ENCODE measurements at regions not wholly inside any gene's neighbourhood (a gene's known extent, or its start where the extent isn't known, plus 50 kb on each side); places are given as distances from the start of the nearest gene placed in this dataset.

DNA sequence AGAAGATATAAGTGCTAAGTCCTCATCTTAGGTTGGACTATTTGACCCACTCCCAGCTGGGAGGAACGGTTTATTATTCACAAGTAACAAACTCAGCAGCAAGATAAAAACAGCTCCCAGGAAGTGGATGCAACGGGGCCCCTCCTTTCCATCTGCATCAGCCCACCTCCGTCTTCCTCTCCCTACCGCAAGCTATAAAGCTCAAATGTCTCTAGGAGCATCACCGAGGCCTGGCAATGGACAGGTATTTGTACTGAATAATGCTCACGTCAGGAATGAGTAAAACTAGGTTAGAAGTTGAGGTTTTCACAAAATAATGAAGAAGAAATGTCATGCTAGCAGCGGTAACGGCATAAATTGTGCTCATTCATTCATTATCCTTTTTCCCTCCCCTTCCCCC, 408.7 kb upstream of the PSMD7 start:
- no peak for DNase-seq (ENCODE audit: low read depth, low spot score)

DNA sequence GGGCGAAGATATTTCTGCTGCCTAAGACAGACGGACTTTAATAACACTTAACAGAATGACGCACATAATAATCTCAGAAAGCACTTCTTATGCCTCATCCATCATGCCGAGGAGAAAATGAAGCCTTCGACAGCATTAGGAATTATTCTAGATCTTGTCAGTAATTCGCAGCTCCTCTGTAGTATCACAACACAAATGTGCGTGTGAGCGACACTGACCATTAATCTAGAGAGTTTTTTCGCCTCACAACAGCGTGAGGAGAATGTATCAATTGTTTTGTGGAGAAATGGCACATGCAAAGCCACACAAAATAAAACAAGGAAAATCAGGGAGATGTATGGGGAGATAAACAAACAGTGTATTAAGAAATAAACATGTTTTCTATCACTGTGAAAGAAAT, 410.2 kb upstream of the PSMD7 start:
- DNase-seq (ENCODE audit: low read depth, low spot score), result no peak

DNA sequence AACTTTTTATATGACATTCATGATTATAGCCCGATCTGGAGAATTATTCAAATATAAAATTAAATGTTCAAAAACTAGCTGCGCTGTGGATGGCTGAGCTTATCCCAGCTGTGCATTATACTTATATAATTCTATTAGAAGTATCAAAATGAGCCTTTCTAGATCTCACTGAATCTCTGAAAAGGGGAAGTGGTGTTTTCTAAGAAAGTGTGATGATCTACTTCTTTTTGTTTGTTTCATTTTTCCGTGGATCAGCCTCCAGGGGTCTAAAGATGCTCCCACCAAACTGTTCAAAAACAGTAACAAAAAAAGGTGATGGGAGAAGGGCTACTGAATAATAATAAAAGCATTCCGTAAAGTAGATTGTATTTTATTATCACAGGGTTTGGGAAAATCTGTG, 411.3 kb upstream of the PSMD7 start:
- no peak for DNase-seq (ENCODE audit: low read depth, low spot score)

DNA sequence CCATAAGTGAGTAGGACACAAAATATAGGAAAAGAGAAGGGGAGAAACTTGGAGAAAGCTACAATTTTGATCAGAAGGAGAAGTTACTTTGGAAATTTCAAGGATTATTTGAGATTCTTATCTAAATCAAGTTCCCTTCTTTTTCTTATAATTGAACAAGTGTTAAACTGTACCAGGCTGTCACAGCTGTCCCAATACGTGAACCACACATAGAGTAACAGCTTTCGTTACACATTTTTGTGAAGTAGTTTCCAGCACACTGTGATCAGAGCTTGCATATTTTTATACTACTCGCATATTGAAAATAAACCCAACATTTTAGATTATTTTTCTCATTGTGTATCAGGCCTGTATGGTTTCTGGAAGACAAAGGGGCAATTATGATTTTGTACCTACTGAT, 412.8 kb upstream of the PSMD7 start:
- DNase-seq (ENCODE audit: low read depth, low spot score), result no peak

DNA sequence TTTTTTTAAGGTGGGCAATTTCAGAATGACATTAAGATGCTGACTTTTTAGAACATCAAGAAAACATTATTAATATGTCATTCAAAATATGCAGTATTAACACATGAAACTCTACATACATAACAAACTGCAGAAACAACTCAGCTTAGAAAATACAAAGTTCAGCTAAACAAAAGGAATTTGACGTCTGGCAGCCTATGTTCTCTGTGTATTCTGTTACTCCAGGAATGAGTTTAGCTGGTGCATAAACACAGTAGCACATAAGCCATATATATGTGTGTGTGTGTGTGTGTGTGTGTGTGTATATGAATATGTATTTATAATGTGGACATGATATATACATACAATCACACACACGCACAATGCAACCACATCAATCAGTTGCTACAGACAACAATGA, 413.5 kb upstream of the PSMD7 start:
- no peak for DNase-seq (ENCODE audit: low read depth, low spot score)

DNA sequence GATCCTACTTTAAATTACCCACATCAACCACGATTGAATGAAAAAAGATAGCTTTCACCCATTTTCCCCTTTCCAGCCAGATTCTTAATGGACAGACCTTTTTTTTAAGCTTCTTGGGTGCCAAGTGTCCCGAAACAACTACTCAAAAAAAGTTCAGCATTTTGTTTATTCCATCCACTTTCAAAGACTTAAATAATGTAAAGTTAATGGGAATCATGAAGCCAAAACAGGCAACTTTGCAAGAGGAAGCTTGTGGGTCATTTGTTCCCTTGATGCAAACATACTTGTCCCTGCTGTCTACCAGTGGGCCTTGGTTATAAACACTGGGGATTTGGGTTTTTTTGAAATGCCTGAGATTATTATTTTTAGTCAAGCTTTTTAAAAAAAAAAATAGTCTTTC, 414.0 kb upstream of the PSMD7 start:
- DNase-seq (ENCODE audit: low read depth, low spot score), result no peak

DNA sequence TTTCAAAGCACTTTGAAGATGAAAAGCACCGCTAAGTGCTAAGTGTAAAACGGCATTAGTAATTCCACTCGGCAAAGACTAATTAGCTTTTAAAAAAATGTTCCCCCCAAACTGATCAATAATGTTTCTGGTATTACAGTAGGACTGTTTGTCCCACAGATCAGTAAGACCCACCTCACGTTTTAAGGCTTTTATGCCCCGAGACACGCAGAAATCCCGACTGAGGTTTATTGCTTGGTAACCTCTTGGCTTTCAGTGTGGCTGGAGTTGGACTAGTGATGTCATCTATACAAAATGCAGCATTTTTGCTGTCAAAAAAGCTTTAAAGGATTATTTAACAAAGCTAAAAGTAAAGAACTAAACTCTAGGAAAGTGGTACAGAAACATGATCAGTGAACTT, 414.6 kb upstream of the PSMD7 start:
- no peak for DNase-seq (ENCODE audit: low read depth, low spot score)

DNA sequence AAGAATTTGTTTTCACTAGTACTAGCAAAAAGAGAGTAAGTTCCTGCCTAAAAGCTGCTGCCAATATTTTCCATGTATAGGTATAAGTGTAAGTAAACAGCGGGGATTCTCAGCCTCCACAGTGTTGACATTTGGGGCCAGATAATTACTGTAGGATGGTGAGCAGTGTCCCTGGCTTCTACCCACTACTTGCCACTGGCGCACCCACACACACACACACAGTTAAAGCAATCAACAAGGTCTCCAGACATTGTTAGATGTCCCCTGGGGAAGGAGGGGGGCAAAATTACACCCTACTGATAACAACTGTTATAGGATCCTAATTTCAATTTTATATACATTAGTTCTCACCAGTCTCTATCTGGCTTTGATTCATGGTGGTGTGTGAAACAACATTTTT, 417.0 kb upstream of the PSMD7 start:
- DNase-seq (ENCODE audit: low read depth, low spot score), result no peak

DNA sequence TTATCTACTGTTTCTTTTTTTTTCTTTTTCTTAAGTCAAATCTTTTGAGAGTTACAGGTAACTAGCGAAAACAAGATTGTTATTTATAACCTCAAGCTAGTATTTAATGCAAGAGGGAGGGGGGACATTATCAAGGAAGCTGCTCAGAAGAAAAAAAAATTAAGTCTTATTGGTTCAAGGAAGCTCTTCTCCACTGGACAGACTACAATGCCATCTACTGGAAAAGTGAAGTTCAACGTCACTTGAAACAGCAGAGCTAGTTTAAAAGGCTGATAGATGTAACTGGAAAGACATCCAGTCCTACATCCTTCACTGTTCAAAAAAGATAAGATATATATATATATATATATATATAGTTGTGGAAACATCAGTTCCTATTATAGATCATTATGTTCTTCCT, 418.0 kb upstream of the PSMD7 start:
- peak; percentile 19 for DNase-seq (ENCODE audit: low read depth, low spot score)

DNA sequence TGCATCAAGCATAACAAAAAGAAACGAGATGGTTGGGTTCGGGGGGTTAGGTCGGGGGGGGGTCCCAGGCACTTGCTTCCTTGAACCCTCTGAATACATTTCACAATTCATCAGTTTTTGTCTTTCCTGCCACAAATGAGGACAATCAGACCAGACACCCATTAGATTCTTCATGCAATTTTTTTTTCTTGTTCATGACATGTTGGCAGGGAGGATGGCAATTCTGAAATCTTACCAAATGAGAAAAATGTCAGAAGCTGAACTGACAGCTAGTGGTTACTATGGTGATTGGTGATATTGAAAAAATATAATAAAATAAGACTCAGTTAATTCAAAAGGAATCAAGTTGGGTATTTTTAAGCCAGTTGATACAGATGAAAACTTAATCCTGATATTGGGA, 419.5 kb upstream of the PSMD7 start:
- no peak for DNase-seq (ENCODE audit: low read depth, low spot score)

DNA sequence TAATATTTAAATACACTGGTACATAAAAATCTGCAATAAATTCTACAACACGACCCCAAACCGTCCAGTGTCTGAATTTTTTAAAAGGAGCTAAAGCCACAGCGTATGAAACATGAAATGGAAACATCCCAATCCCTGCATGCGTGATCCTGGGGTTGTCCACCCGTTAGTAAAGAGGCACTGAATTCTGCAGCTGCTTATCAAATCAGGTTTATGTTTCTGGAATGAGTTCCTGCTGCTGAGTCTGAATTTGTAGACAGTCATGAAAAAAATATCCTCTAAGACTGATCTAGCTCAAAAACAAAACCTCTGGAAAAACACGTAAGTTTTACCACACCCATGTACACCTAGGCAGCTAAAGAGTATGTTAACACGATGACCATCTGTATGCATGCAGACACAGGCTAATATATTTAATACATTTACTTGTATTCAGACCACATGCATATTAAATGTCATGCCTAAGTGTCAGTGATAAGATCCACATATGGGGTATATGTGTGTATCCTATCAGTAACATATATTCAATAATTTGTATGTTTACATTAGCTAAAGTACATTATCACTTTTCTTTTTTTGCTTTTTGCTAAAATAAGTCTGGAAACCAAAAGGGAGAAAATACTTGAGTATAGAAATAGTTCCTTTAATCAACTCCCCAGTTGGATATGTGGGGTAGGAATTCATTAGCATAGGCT, 420.5 kb upstream of the PSMD7 start:
- DNase-seq (ENCODE audit: low read depth, low spot score), result no peak

DNA sequence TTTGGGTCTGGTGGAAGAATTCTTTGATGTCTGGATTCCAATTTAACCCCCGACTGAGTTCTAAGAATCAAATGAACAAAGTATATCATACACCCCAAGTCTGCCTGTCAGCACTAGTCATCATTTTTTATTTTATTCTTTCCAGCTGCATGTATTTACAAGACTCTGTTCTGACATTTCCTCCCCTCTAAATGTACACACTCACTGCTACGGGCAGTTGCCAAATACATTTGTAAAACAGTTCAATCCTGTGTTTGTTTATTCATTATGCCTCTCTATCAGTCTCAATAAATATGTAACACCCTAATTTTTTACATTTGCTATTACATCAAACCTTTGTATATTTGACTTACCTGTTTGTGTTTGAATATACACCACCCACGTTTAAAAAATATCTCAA, 422.3 kb upstream of the PSMD7 start:
- DNase-seq (ENCODE audit: low read depth, low spot score), result no peak

DNA sequence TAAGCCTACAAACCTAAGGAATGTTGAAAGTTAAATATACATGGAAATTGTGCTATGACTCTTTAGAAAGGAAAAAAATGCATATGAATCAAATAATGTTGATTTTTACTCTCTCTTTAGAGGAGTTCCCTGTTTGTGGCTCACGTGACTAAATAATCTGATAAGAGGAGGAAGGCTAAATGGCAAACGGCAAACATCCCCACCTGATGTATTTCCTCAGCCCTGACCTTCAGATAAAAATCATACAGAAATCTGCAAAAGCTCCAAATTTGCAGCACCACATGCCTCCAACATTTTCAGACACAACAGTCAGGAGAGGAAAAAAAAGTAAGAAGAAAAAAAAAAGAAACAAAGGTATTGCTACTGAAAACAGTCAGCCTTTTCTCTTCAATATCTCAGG, 423.0 kb upstream of the PSMD7 start:
- no peak for DNase-seq (ENCODE audit: low read depth, low spot score)

DNA sequence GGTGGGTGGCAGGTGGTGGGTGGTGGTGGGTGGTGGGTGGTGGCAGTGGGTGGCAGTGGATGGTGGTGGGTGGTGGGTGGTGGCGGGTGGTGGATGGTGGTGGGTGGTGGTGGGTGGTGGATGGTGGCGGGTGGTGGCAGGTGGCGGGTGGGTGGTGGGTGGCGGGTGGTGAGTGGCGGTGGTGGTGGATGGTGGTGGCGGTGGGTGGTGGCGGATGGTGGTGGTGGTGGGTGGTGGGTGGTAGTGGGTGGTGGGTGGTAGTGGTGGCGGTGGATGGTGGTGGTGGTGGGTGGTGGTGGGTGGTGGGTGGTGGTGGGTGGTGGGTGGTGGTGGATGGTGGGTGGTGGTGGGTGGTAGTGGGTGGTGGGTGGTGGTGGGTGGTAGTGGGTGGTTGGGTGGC, 423.8 kb upstream of the PSMD7 start:
- DNase-seq (ENCODE audit: low read depth, low spot score), result no peak

DNA sequence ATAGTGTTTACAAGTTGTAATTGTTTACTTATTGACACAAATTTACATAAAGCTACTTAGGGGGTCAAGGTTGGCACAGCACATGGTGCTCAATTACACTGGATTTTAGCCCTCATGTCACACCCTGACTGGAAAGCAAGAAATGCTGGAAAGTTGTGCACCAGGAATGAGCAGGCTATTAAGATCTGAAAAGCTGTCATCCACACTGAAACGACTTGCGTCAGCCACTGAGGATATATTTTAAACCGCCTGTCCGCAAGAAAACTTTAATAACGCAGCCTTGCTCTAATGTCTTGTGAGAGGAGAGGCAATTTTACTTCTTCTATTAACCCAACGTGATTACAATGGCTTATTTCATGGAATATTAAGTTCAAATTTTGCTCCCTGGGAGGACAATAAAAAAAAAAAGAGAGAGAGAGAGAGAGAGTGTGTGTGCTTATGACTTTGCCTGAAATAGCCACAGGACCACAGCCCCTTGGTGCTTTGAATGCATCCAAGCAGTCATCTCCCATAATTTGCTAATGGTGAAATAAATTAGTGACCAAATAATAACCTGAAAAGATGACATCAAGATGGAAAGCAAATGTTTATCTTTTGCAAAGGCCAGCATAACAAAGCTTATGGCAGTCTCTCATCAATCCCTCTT, 425.4 kb upstream of the PSMD7 start:
- no peak for DNase-seq (ENCODE audit: low read depth, low spot score)

DNA sequence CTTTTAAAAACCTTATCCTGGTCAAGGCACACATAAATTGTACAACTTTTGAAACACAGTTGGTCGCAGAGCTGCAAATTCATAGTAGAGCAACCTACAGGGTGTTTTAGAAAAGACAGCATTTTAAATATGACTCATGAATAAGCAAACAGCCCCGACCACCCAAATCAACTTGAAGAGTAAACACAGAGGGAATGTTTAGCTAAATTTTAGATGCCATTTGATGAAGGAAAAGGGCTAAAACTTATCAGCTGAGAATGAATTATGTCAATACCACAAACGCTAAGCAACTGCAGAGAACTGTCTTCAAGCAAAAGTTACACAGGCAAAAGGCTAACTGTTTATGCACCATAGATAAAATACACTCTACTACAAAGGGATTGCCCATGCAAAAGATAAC, 427.5 kb upstream of the PSMD7 start:
- no peak for DNase-seq (ENCODE audit: low read depth, low spot score)

DNA sequence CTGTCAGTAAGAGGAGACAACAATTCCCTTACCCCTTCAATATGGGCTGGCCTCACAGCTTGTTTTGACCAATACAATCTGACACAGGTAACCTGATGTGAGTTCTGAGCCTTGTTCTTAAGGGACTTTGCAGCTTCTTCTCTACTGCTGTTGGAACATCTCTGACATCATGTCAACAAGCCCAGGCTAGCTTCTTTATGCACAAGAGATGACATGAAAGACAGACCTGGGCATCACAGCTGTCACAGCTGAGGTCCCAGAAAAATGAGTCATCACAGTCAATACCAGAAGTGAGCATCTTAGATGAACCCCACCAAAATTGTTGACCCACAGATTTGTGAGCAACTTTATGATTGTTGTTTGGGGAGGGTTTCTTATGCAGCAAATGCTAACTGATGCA, 431.7 kb upstream of the PSMD7 start:
- DNase-seq (ENCODE audit: low read depth, low spot score), result no peak

DNA sequence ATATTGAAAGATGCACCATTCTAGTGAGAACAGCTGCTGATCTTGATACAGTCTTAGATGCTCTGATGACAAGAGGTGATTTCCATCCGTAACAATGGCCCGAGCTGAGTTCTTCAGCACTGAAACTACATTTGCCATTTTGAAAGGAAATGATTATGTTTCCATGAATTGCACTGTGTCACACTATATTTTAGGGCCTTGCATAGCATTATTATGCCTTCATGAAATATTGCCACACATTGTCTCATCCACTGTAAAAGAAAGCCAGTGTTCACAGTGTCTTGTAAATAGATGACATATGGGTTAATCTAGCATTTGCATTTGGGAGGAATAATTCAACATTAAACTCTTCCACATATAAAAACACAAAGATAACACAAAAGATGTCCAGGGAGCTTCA, 438.3 kb upstream of the PSMD7 start:
- no peak for DNase-seq (ENCODE audit: low read depth, low spot score)

DNA sequence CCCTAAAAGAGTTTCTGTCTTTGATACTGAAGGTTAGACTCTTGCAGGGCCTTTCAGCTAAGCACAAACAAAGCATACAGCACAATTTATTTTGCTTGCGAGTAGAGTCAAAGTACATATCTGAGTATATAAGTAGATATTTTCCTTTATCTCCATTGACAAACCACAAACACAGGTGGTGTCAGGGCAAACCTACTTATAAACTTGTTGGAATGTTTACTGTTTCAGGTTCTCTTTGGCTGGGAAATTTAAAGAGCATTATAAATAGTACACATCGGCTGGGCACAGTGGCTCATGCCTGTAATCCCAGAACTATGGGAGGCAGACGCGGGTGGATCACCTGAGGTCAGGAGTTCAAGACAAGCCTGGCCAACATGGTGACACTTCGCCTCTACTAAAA, 442.6 kb upstream of the PSMD7 start:
- DNase-seq (ENCODE audit: low read depth, low spot score), result no peak

DNA sequence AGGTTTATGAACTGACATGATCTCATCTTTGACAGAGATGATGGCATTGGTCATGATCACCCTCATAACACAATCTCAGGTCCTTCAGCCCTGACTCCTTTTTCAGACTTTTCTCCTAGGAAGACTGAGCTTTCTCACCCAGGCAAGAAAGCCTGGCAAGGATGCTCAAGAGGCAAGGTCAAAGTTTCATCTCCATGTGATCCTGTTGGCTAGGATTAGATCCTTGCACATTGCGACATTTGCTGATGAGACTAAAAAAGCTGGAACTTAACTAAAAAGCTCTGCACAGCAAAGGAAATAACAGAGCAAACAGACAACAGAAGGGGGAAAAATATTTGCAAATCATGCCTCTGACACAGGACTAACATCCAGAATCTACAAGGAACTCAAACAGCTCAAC, 444.1 kb upstream of the PSMD7 start:
- no peak for DNase-seq (ENCODE audit: low read depth, low spot score)

DNA sequence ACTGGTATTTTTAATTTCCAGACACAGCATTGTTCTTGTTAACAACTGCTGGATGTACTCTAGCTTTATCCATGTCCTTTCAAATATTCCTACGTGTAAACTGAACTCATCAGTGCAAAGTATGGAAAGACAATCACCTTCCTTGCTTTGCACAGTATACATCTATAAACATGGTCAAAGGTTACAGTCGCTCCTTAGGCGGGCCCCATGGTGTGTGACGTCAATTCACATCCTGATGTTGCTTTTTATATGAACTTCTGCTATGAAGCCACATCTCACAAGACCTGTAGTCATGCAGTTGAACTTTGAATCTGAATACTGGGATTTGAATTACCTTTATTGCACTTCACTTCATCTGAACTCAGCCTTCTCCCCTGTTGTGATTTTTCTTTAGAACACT, 447.6 kb upstream of the PSMD7 start:
- no peak for DNase-seq (ENCODE audit: low read depth, low spot score)

DNA sequence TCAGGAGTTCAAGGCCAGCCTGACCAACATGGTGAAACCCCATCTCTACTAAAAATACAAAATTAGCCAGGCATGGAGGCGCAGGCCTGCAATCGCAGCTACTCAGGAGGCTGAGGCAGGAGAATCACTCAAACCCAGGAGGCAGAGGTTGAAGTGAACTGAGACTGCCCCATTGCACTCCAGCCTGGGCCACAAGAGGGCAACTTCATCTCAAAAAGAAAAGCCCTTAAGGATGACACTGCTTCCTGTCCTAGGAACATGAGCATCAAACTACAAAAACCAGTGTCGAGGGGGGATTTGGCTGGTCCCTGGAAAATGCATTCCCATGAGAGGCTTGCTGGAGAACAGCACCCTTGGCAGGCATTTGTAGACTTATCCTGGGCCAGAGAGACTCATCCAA, 449.5 kb upstream of the PSMD7 start:
- no peak for DNase-seq (ENCODE audit: low read depth, low spot score)

DNA sequence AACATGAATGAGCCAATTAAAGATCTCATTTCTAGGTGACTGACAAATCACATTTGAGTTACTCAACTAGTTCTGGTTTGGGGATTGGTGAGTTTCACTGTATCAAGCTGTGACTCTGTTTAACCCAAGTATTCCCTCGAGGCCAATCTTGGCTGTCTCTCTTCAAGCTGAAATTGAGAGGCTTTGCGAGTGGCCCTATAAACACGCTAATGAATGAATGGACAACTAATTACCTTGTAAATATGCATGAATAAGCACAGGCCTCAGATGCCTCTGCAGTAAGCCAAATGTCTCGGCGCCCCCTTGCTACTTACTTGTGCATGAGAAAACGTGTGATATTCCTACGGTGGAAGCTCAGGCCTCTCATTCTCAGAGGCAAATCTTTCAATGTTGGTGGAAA, 450.3 kb upstream of the PSMD7 start:
- DNase-seq (ENCODE audit: low read depth, low spot score), result no peak

DNA sequence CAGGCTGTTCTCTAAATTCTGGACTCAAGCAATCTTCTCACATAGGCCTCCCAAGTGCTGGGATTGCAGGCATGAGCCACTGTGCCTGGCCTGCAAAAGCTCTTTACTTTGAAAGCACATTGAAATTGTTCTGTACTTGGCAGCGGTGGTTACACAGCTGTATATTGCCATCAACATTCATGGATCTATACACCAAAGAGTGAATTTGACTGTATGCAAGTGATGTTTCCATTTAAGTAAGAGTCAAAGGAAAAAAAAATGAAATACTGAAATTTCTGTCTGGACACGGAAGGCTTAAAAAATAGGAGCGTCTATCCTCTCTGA, 450.6 kb upstream of the PSMD7 start:
- no peak for DNase-seq (ENCODE audit: low read depth, low spot score)
